ENCODE measurements at regions not wholly inside any gene's neighbourhood (a gene's known extent, or its start where the extent isn't known, plus 50 kb on each side); places are given as distances from the start of the nearest gene placed in this dataset.

GRCh38 chr2:21620771-21621170, 497.0 kb downstream of the TDRD15 start:
- DNase-seq (ENCODE audit: low read depth): no peak

DNA sequence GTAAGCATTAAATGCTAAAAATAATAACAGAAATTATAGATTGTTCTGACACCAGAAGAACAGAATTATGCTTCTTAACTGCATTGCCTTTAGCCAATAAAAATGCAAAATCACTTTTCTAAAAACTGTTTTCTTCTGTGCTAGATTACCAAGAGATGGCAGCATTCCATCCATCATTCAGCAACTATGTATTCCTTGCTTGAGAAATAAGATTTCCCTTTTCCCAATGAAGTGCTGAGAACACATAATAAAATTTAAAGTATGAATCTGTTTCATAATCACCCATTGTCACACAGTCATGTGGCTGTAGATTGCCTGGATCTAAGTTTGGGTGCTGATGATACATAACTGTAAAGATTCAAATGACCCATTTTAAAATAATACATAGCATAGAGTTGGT, 504.2 kb downstream of the TDRD15 start:
- DNase-seq (ENCODE audit: low read depth): no peak

DNA sequence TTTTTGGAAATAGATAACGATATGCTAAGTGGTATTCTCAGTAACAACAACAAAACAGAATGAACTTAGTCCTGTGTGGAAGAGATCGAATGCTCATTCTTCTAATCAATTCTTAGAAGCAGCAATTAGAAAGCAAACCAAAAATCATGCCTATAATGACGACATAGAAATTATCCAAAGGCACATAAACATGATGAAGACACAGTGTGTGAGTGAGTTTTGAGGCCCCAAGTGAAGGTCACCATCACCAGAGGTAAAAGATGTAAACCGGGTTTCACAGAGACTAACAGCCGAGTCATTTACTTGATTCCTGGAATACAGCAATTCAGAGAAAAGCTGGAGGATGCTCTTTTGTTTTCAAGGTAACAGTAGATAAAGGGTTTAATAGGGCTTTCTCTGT, 509.2 kb downstream of the TDRD15 start:
- DNase-seq (ENCODE audit: low read depth): no peak

DNA sequence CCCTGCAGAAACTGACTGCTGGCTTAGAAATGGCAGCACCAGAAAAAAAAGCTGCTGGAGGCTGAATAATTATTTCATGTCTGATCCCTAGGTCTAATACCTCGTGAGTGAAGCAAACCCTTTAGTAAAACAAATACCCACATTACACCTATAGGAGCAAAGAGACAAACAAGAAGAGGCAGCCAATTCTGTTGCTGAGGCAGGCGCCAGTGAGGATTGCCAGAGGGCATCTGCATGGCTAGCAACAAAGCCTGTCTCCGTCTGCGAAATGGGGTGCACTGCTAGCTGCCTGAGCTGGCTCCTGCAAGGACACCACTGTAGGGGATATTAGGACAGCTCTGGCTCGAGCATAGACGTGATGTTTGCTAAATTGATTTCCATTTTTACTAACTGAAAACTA, 509.7 kb downstream of the TDRD15 start:
- peak; percentile 45 for DNase-seq (ENCODE audit: low read depth)

- DNase-seq (ENCODE audit: low read depth): no peak
Measured at GRCh38 chr2:21633911-21634310, 510.1 kb downstream of the TDRD15 start.

GRCh38 chr2:21640046-21640445, 516.3 kb downstream of the TDRD15 start:
- DNase-seq (ENCODE audit: low read depth): no peak

GRCh38 chr2:21642647-21643046, 518.9 kb downstream of the TDRD15 start:
- DNase-seq (ENCODE audit: low read depth): peak; percentile 50

DNA sequence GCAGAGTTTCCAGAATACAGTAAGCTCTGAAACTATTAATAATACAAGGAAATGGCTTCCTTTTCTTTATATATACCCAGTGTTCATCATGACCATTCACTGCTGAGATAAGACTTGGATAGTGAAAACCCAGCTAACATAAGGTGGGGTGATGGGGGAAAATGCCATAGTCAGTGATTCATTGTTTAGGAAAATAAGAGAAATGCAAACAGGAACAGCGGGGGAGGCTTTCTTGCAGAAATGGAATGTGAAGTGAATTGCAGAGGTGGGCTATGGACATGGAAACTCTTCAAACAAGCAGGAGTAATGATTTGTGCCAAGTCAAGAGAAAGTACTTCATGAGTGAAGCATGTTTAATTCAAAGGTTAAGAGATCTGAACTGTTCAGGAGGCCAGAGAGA, 519.4 kb downstream of the TDRD15 start:
- DNase-seq (ENCODE audit: low read depth): peak; percentile 68

GRCh38 chr2:21644266-21644665, 520.5 kb downstream of the TDRD15 start:
- DNase-seq (ENCODE audit: low read depth): no peak

DNA sequence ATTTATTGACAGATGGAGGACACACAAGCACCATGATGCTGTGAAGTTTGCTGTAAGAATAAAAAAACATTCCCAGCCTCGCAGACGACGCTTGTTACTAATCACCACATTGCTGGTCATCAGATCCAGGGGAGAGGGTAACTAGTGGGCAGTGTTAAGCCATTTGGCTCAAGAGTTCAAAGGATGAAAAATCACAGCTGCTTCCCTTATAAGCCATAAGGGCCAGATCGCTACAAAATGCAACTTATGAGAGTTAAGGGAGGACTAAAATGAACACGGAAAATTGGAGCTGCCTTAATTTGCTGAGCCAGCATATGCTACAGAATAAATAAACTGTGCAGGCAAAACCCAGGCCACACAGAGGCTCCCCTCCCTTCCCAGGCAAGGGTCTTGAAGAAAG, 522.6 kb downstream of the TDRD15 start:
- DNase-seq (ENCODE audit: low read depth): no peak

GRCh38 chr2:21650569-21650968, 526.8 kb downstream of the TDRD15 start:
- peak; percentile 62 for DNase-seq (ENCODE audit: low read depth)

GRCh38 chr2:21655136-21655535, 531.4 kb downstream of the TDRD15 start:
- no peak for DNase-seq (ENCODE audit: low read depth)

- peak; percentile 57 for DNase-seq (ENCODE audit: low read depth)
Measured at GRCh38 chr2:21656330-21657075, 532.7 kb downstream of the TDRD15 start.

GRCh38 chr2:21657445-21657844, 533.7 kb downstream of the TDRD15 start:
- DNase-seq (ENCODE audit: low read depth): no peak

DNA sequence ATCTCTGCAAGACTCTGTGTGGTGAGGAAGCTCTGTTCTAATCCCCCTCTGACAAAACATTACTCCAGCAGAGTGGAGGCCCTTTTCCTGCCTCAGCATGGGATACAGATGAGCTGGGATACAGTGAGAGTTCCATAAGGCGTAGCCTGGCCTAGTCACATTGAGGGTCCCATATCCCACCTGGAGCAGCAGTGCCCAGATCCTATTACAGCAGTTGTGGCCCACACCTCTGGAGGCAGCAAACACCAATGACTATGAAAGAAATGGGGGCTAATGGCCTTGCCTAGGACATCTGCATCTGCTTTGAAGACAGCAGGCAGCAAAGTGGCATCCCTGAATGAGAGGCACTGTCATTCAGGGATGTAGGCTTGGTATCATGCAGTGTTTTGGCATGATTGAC, 534.5 kb downstream of the TDRD15 start:
- no peak for DNase-seq (ENCODE audit: low read depth)

DNA sequence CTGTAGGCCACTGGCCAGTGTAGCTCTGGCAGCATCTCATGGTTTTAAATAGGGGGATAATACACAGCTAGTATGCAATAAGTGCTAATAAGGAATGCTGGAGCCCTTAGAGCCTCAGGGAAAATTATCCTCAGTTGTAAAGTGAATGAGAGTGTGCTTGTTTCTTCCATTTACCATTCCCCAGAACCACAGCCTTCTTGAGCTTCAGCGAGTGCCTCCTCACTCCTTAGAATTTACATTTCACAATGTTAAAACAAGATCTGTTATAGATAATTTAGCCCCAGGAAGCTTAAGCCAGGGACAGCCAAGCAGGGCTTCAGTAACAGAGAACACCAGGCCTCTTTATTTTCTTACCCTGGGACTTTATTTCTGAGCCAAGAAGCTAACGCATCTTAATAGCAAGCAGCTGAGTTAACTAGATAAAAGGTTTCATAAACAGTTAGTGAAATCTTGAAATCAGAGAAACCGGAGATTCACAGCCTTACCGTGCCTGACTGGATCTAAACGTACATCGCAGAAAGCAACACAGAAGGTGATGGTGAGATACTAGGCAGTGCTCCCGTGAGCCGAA, 535.2 kb downstream of the TDRD15 start:
- DNase-seq (ENCODE audit: low read depth): no peak

DNA sequence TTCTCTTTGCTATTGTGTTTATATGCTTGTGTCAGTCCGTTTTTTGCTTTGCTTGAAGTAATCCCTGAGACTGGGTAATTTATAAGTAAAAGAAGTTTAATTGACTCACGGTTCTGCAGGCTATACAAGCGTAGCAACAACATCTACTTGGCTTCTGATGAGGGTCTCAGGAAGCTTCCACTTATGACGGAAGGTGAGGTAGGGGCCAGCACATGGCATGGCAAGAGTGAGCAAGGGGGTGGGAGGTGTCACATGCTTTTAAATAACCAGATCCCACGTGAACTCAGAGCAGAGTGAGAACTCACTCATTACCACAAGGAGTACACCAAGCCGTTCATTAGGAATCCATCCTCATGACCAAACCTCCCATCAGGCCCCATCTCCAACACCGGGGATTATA, 540.3 kb downstream of the TDRD15 start:
- no peak for DNase-seq (ENCODE audit: low read depth)

DNA sequence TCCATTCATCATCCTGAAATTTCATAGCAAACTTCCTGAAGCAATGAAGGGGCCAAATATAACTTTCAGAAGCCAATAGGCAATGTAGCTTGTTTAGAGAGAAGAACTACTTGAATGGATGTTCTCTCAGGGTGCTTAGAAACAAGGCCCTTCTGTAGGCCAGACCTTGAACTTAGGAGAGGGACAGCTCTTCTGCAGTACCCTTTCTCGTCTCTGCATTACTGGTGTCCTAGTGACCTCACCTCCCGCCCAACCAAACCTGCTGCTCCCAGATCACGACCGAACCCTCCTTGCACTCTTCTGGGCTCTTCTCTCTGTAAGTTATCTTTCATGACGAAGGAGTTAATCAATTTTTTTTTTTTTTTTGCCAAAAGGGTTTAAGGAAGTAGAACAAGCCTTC, 543.9 kb downstream of the TDRD15 start:
- no peak for DNase-seq (ENCODE audit: low read depth)

DNA sequence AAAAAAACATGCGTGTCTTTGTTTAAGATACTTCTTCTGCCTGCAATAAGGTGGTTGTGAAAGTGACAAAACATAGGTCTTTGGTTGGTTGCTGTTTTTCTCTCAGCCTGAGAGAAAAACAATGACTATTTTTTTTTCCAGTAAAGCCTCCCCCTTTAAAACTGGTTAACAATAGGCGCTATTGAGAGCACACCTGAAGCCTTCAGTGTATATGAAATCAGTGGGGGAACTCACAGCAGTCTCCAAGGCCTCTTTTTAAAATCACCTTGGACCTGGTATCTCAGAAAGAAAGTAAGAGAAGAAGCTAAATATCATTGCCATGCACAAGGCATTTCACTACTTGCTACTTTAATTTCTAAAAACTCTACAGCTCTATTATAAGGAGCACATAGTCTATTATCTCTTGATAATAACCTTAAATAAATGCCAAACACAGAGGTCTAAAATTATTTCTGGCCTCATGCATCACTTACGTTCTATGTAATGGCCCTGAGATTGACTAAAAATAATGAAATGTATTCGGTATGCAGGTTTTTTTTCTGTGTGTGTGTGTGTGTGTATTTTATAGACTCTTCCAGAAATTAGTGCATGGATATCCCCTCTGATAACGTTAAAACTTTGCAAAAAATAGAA, 544.4 kb downstream of the TDRD15 start:
- no peak for DNase-seq (ENCODE audit: low read depth)

- DNase-seq (ENCODE audit: low read depth): no peak
Measured at GRCh38 chr2:21676041-21676440, 552.3 kb downstream of the TDRD15 start.

DNA sequence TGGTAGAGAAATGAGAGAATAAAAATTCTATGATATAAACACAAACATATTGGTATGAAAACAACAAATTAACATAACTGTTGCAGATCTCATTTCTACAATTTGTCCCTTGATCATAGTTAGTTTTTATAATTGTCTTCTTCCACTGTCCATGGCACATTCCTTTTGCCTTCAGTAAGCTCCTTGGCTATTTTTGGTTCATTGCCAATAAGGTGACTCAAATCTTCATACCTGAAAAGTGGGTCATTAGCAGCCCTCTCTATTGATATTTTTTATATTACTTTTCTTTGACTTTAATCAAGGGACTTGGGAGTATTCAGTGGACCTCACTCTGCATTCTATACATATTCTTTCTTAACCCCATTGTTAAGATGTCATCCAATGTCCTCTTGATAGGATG, 552.9 kb downstream of the TDRD15 start:
- peak; percentile 74 for DNase-seq (ENCODE audit: low read depth)

- DNase-seq (ENCODE audit: low read depth): no peak
Measured at GRCh38 chr2:21683838-21684237, 560.1 kb downstream of the TDRD15 start.

DNA sequence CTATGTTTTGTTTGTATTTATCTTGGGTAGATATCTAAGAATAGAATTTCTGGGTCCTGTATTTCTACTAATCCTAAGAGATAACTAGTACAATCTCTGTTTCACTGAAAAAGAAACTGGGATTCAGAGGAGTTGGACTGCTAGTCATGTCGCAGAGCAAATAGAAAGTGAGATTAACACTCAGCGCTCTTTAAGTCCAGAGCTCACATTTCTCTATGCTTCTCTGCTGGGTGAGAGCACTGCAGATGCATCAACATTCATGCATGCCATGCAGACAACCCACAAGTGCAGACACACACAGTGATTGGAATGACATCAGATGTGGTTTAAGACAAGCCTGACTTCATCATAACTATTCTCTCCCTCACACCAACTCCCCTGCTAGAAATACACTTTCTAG, 563.8 kb downstream of the TDRD15 start:
- peak; percentile 4 for DNase-seq (ENCODE audit: low read depth)
